HEK293 (cell line): ENCODE measurements at regions not wholly inside any gene's neighbourhood (a gene's known extent, or its start where the extent isn't known, plus 50 kb on each side); places are given as distances from the start of the nearest gene placed in this dataset.

ENCODE experiments used
- CTCF ChIA-PET: fragments of 350-600 bp; formaldehyde crosslinking; extraction: SDS; loops from one replicate; lab custom pipeline; 2021; ENCODE audit warnings: antibody characterized with exemption; lab: Yijun Ruan, JAX
- POLR2A ChIA-PET: fragments of 300-600 bp; formaldehyde crosslinking; extraction: SDS; loops from one replicate; lab custom pipeline; 2020; ENCODE audit warnings: antibody characterized with exemption, inconsistent platforms; lab: Yijun Ruan, JAX
- H3K27ac ChIP-seq: fragments of 200-500 bp; sonication (Bioruptor generic); 2 replicates; pipeline ENCODE4 v1.5.1; 2014; ENCODE audit warnings: low read depth, low read length, control low read depth, inconsistent platforms; ENCODE audit errors: extremely low read depth
- H3K36me3 ChIP-seq, 2 experiments: fragments of 200-500 bp in 1 of 2; sonication (Bioruptor generic) in 1 of 2; 1 replicate in 1 of 2; 2 replicates in 1 of 2; pipeline ENCODE4 v1.5.1; 2014 to 2017; ENCODE audit warnings: inconsistent platforms in 2 of 2, low read length in 2 of 2; ENCODE audit not compliant: control insufficient read depth in 2 of 2, insufficient read depth in 1 of 2
- H3K4me1 ChIP-seq: fragments of 200-500 bp; sonication (Bioruptor generic); 2 replicates; pipeline ENCODE4 v1.5.1; 2014; ENCODE audit warnings: mild to moderate bottlenecking, low read length, inconsistent platforms; ENCODE audit not compliant: control insufficient read depth, insufficient read depth
- H3K4me3 ChIP-seq: 2 replicates; pipeline ENCODE4 v1.5.1; 2011; ENCODE audit warnings: low read depth, mild to moderate bottlenecking, control low read depth, low read length, moderate library complexity
- H3K9me3 ChIP-seq: fragments of 200-500 bp; sonication (Bioruptor generic); 2 replicates; pipeline ENCODE4 v1.5.1; 2014; ENCODE audit warnings: low read depth, low read length, inconsistent platforms; ENCODE audit not compliant: control insufficient read depth, insufficient read depth
- IKZF3 ChIP-seq: fragments of 450-650 bp; IDR thresholded peaks from 2 replicates; pipeline ENCODE4 v1.5.0; 2018; ENCODE audit warnings: missing biosample characterization, mild to moderate bottlenecking, missing genetic modification characterization, moderate library complexity
- REPIN1 ChIP-seq: fragments of 450-650 bp; formaldehyde crosslinking; IDR thresholded peaks from 2 replicates; pipeline ENCODE4 v1.5.1; 2017; ENCODE audit warnings: missing biosample characterization, missing genetic modification characterization, low read depth
- YY1 ChIP-seq: fragments of 450-650 bp; formaldehyde crosslinking; IDR thresholded peaks from 2 replicates; pipeline ENCODE4 v1.5.1; 2018; ENCODE audit warnings: missing biosample characterization, missing genetic modification characterization
- ZBTB10 ChIP-seq: fragments of 450-650 bp; formaldehyde crosslinking; IDR thresholded peaks from 2 replicates; pipeline ENCODE4 v1.5.1; 2016; ENCODE audit warnings: missing biosample characterization, missing genetic modification characterization
- ZBTB17 ChIP-seq: fragments of 450-650 bp; formaldehyde crosslinking; IDR thresholded peaks from 2 replicates; pipeline ENCODE4 v1.5.1; 2016; ENCODE audit warnings: missing biosample characterization, missing genetic modification characterization
- ZBTB7A ChIP-seq: fragments of 450-650 bp; formaldehyde crosslinking; IDR thresholded peaks from 2 replicates; pipeline ENCODE4 v1.5.1; 2016; ENCODE audit warnings: low read depth, missing biosample characterization, missing genetic modification characterization
- ZFP37 ChIP-seq: fragments of 450-650 bp; formaldehyde crosslinking; IDR thresholded peaks from 2 replicates; pipeline ENCODE4 v1.5.1; 2016; ENCODE audit warnings: missing biosample characterization, missing genetic modification characterization
- ZFP41 ChIP-seq: fragments of 450-650 bp; formaldehyde crosslinking; IDR thresholded peaks from 2 replicates; pipeline ENCODE4 v1.5.1; 2016; ENCODE audit warnings: missing biosample characterization, missing genetic modification characterization, borderline replicate concordance
- ZNF133 ChIP-seq: fragments of 450-650 bp; formaldehyde crosslinking; IDR thresholded peaks from 2 replicates; pipeline ENCODE4 v1.5.1; 2016; ENCODE audit warnings: missing biosample characterization, missing genetic modification characterization
- ZNF146 ChIP-seq: fragments of 450-650 bp; formaldehyde crosslinking; IDR thresholded peaks from 2 replicates; pipeline ENCODE4 v1.5.1; 2016; ENCODE audit warnings: missing biosample characterization, missing genetic modification characterization
- ZNF175 ChIP-seq: fragments of 450-650 bp; formaldehyde crosslinking; IDR thresholded peaks from 2 replicates; pipeline ENCODE4 v1.5.1; 2016; ENCODE audit warnings: missing biosample characterization, missing genetic modification characterization
- ZNF221 ChIP-seq: fragments of 450-650 bp; formaldehyde crosslinking; IDR thresholded peaks from 2 replicates; pipeline ENCODE4 v1.5.1; 2017; ENCODE audit warnings: missing biosample characterization, missing genetic modification characterization, borderline replicate concordance
- ZNF274 ChIP-seq, 2 experiments: fragments of 200-500 bp in 1 of 2; fragments of 450-650 bp in 1 of 2; sonication (Bioruptor generic) in 1 of 2; formaldehyde crosslinking in 1 of 2; IDR thresholded peaks; 2 replicates each; pipeline versions ENCODE4 v1.5.1 to v1.6.1; 2014 to 2016; ENCODE audit warnings: borderline replicate concordance in 1 of 2, inconsistent platforms in 1 of 2, low read length in 1 of 2, missing biosample characterization in 1 of 2, missing genetic modification characterization in 1 of 2
- ZNF335 ChIP-seq: fragments of 450-650 bp; formaldehyde crosslinking; conservative IDR thresholded peaks from 2 replicates; pipeline ENCODE4 v1.5.1; 2016; ENCODE audit warnings: missing biosample characterization, missing genetic modification characterization
- ZNF530 ChIP-seq: fragments of 450-650 bp; formaldehyde crosslinking; IDR thresholded peaks from 2 replicates; pipeline ENCODE4 v1.5.1; 2016; ENCODE audit warnings: low read depth, missing biosample characterization, missing genetic modification characterization
- ZNF555 ChIP-seq: fragments of 450-650 bp; formaldehyde crosslinking; conservative IDR thresholded peaks from 2 replicates; pipeline ENCODE4 v1.5.1; 2017; ENCODE audit warnings: missing biosample characterization, mild to moderate bottlenecking, missing genetic modification characterization, inconsistent platforms
- ZNF600 ChIP-seq: fragments of 450-650 bp; formaldehyde crosslinking; IDR thresholded peaks from 2 replicates; pipeline ENCODE4 v1.5.1; 2016; ENCODE audit warnings: missing biosample characterization, missing genetic modification characterization
- ZNF792 ChIP-seq: fragments of 450-650 bp; formaldehyde crosslinking; IDR thresholded peaks from 2 replicates; pipeline ENCODE4 v1.5.1; 2016; ENCODE audit warnings: missing biosample characterization, missing genetic modification characterization
- ZSCAN16 ChIP-seq: fragments of 450-650 bp; formaldehyde crosslinking; IDR thresholded peaks from 2 replicates; pipeline ENCODE4 v1.5.1; 2016; ENCODE audit warnings: missing biosample characterization, missing genetic modification characterization
- TF ChIP-seq, protein P1 (sequence below): fragments of 450-650 bp; formaldehyde crosslinking; IDR thresholded peaks from 2 replicates; pipeline ENCODE4 v1.5.1; 2016; ENCODE audit warnings: missing biosample characterization, missing genetic modification characterization
- TF ChIP-seq, protein P2 (sequence below): fragments of 450-650 bp; formaldehyde crosslinking; IDR thresholded peaks from 2 replicates; pipeline ENCODE4 v1.5.1; 2016; ENCODE audit warnings: missing biosample characterization, missing genetic modification characterization, borderline replicate concordance

GRCh38 chr14:26026384-26026783 lies 571.4 kb downstream of the NOVA1 start (continued):
- no peak for TF ChIP-seq IKZF3 (tag by site-specific recombination)

DNA sequence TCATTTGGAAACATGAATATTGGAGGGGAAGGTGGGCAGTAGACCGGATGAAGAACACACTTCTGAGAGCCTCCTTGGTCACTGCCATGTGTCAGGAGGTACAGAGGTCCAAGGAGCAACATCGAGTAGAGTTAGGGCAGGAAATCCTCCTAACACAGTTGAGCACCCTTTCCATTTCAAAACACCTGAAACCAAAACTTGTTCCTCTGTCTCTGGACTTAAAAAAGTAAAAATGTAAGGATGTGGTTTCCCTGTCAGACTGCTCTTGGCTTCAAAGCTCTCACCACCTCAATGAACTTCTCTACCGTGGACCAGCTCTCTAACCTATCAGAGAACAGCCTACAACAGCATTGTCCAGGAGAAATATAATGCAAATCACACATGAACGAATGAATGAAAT lies 573.9 kb downstream of the NOVA1 start:
- no peaks in the 10 kb centered on the region for H3K4me1 ChIP-seq
- TF ChIP-seq ZNF335 (tag by site-specific recombination), result no peak
- no peak for TF ChIP-seq YY1 (tag by site-specific recombination)
- TF ChIP-seq ZNF146 (tag by site-specific recombination), result no peak
- no peak for TF ChIP-seq ZNF274 (IDR thresholded peaks at IDR 0.05; ENCODE audit: low read length)
- no peak for TF ChIP-seq ZNF274 (tag by site-specific recombination; IDR thresholded peaks at IDR 0.05; ENCODE audit: borderline replicate concordance)
- no peak for TF ChIP-seq ZNF530 (tag by site-specific recombination)
- no peak for TF ChIP-seq ZNF175 (tag by site-specific recombination)
- TF ChIP-seq, protein P1, sequence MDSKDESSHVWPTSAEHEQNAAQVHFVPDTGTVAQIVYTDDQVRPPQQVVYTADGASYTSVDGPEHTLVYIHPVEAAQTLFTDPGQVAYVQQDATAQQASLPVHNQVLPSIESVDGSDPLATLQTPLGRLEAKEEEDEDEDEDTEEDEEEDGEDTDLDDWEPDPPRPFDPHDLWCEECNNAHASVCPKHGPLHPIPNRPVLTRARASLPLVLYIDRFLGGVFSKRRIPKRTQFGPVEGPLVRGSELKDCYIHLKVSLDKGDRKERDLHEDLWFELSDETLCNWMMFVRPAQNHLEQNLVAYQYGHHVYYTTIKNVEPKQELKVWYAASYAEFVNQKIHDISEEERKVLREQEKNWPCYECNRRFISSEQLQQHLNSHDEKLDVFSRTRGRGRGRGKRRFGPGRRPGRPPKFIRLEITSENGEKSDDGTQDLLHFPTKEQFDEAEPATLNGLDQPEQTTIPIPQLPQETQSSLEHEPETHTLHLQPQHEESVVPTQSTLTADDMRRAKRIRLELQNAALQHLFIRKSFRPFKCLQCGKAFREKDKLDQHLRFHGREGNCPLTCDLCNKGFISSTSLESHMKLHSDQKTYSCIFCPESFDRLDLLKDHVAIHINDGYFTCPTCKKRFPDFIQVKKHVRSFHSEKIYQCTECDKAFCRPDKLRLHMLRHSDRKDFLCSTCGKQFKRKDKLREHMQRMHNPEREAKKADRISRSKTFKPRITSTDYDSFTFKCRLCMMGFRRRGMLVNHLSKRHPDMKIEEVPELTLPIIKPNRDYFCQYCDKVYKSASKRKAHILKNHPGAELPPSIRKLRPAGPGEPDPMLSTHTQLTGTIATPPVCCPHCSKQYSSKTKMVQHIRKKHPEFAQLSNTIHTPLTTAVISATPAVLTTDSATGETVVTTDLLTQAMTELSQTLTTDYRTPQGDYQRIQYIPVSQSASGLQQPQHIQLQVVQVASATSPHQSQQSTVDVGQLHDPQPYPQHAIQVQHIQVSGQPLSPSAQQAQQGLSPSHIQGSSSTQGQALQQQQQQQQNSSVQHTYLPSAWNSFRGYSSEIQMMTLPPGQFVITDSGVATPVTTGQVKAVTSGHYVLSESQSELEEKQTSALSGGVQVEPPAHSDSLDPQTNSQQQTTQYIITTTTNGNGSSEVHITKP, result no peak
- no peak for TF ChIP-seq ZSCAN16 (tag by site-specific recombination)
- no peak for TF ChIP-seq ZNF555
- no peak for TF ChIP-seq ZNF792
- no peaks in the 10 kb centered on the region for H3K36me3 ChIP-seq
- no peak overlapping the region for H3K27ac ChIP-seq
- POLR2A ChIA-PET, result no interaction called here
- CTCF ChIA-PET, result interaction anchor here (0.6 kb wide), 1 partner anchor 139 kb away, joined by 3 read pairs; no protein-coding TSS in a partner anchor
- no peaks in the 10 kb centered on the region for H3K9me3 ChIP-seq
- H3K4me3 ChIP-seq, result no peak overlapping the region

DNA sequence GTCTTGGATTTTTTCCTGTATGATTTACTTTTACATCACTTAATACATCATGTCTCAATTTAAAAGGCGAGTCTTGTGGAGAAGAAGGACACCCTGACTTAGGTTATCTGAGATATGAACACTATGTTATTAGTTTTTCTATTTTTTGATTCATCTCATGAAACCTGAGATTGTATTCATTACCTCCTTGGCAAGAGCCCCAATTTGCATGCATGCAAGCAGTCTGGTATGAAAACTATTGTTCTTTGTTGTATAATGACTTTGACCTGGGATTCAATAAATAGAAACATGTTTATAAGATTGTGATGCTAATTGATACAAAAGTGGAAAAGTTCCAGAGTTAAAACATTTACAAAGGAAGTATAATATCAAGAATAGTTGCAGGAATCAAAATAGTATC lies 576.1 kb downstream of the NOVA1 start:
- H3K9me3 ChIP-seq, result no peaks in the 10 kb centered on the region
- no peaks in the 10 kb centered on the region for H3K36me3 ChIP-seq
- CTCF ChIA-PET, result no interaction called here
- POLR2A ChIA-PET, result no interaction called here
- H3K4me1 ChIP-seq, result no peaks in the 10 kb centered on the region
- H3K27ac ChIP-seq, result no peak overlapping the region
- TF ChIP-seq ZFP41 (no peak), ZBTB17 (tag by site-specific recombination) (no peak), ZNF221 (tag by site-specific recombination) (no peak), REPIN1 (tag by site-specific recombination) (no peak), ZNF600 (no peak), ZNF133 (tag by site-specific recombination) (no peak), ZBTB10 (tag by site-specific recombination) (no peak), ZFP37 (tag by site-specific recombination) (no peak), ZBTB7A (tag by site-specific recombination) (no peak)
- TF ChIP-seq, protein P2, sequence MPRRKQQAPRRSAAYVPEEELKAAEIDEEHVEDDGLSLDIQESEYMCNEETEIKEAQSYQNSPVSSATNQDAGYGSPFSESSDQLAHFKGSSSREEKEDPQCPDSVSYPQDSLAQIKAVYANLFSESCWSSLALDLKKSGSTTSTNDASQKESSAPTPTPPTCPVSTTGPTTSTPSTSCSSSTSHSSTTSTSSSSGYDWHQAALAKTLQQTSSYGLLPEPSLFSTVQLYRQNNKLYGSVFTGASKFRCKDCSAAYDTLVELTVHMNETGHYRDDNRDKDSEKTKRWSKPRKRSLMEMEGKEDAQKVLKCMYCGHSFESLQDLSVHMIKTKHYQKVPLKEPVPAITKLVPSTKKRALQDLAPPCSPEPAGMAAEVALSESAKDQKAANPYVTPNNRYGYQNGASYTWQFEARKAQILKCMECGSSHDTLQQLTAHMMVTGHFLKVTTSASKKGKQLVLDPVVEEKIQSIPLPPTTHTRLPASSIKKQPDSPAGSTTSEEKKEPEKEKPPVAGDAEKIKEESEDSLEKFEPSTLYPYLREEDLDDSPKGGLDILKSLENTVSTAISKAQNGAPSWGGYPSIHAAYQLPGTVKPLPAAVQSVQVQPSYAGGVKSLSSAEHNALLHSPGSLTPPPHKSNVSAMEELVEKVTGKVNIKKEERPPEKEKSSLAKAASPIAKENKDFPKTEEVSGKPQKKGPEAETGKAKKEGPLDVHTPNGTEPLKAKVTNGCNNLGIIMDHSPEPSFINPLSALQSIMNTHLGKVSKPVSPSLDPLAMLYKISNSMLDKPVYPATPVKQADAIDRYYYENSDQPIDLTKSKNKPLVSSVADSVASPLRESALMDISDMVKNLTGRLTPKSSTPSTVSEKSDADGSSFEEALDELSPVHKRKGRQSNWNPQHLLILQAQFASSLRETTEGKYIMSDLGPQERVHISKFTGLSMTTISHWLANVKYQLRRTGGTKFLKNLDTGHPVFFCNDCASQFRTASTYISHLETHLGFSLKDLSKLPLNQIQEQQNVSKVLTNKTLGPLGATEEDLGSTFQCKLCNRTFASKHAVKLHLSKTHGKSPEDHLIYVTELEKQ (tag by site-specific recombination), result no peak
- no peak overlapping the region for H3K4me3 ChIP-seq
